GM18511 (cell line): ENCODE measurements at regions not wholly inside any gene's neighbourhood (a gene's known extent, or its start where the extent isn't known, plus 50 kb on each side); places are given as distances from the start of the nearest gene placed in this dataset.
"Not testable (repeated sequence)": the region's sequence is repeated elsewhere in the genome, so short reads cannot be mapped to it uniquely, and the experiment has no call there.

Experiments used
- ATAC-seq: cut with Tn5 transposase; IDR thresholded peaks from one replicate; pipeline ENCODE4 v1.9.1; 2021; ENCODE audit warnings: mild to moderate bottlenecking, moderate library complexity; ENCODE audit not compliant: unreplicated experiment

- peak; percentile 82 for ATAC-seq
Measured at GRCh38 chr16:22436823-22437652, 62.6 kb upstream of the CDR2 start.

GRCh38 chr16:22436326-22436822, 62.0 kb upstream of the CDR2 start:
- ATAC-seq, result peak; percentile 53

- ATAC-seq, result not testable (repeated sequence)
Measured at GRCh38 chr16:22431314-22431713, 56.9 kb upstream of the CDR2 start.

- no peak for ATAC-seq
Measured at GRCh38 chr16:22428654-22429053, 54.2 kb upstream of the CDR2 start.

- no peak for ATAC-seq
Measured at GRCh38 chr16:22427556-22427955, 53.1 kb upstream of the CDR2 start.

GRCh38 chr16:22425847-22426246, 51.4 kb upstream of the CDR2 start:
- ATAC-seq, result no peak

GRCh38 chr16:22425036-22425801, 50.8 kb upstream of the CDR2 start:
- ATAC-seq, result no peak

- no peak for ATAC-seq
Measured at GRCh38 chr16:22424161-22424937, 49.9 kb upstream of the CDR2 start.
